ENCODE measurements at regions not wholly inside any gene's neighbourhood (a gene's known extent, or its start where the extent isn't known, plus 50 kb on each side); places are given as distances from the start of the nearest gene placed in this dataset.

DNA sequence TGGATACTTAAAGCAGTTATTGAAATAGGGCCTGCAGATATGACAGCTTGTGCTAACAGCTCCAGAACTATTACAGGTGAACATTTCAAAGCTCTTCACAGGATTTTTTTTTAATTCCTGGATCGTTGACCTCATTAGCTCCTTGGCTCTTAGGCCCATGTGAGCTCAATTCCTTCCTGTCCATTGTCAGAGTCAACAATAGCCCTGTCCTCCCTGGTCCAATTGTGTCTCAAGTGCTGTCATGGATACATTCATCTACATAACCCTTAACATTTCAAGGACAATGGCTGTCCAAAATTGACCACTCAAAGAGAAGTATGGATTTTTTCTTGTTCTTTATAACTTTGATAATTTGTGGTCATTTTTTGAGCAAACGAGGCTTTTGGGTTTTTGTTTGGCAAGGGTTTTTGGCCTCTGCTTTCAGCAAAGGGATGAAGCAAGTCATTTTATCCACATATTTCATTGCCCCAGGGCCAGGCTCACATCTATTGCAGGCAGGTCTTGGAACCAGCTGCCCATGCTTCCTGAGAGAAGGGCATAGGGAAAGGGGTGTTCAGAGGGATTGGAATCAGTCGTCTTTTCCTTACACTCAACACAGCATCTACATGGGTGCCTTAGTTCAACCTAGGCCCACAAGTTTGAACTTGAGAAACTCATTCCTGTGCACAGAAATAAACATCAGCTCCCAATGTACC, 282.1 kb downstream of the TPBG start:
- Histone ChIP-seq H3K27me3 (ENCODE audit: control insufficient read depth, insufficient read depth, low read length) (no peaks in the 10 kb centered on the region), H3K4me3 (ENCODE audit: low read depth, low read length) (no peak overlapping the region), H3K36me3 (ENCODE audit: control insufficient read depth, insufficient read depth, low read length) (no peaks in the 10 kb centered on the region)
- TF ChIP-seq, protein P1, sequence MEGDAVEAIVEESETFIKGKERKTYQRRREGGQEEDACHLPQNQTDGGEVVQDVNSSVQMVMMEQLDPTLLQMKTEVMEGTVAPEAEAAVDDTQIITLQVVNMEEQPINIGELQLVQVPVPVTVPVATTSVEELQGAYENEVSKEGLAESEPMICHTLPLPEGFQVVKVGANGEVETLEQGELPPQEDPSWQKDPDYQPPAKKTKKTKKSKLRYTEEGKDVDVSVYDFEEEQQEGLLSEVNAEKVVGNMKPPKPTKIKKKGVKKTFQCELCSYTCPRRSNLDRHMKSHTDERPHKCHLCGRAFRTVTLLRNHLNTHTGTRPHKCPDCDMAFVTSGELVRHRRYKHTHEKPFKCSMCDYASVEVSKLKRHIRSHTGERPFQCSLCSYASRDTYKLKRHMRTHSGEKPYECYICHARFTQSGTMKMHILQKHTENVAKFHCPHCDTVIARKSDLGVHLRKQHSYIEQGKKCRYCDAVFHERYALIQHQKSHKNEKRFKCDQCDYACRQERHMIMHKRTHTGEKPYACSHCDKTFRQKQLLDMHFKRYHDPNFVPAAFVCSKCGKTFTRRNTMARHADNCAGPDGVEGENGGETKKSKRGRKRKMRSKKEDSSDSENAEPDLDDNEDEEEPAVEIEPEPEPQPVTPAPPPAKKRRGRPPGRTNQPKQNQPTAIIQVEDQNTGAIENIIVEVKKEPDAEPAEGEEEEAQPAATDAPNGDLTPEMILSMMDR (IDR thresholded peaks at IDR 0.05; ENCODE audit: insufficient read depth, low read length, severe bottlenecking): no peak
- FAIRE-seq (no peak), DNase-seq (ENCODE audit: low read depth) (peak; percentile 0)

DNA sequence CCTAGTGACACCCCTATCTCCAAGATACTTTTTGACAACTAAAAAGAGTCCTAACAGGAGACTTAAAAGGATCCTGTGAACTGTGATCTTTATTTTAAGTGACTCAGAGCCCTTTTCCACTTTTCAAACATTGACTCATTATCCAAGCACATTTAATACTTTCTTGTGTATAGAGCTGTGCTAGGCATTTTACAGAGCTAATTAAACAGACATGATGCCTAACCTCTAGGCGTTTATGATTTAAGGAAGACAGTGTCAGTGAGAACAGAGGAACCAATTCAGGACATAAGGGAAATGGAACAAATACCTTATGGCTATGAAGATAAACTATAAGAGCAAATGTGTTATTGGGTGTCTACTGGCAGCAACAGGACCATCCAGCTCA, 282.6 kb downstream of the TPBG start:
- no peak overlapping the region for H3K4me3 ChIP-seq (ENCODE audit: low read depth, low read length)
- FAIRE-seq (no peak), DNase-seq (ENCODE audit: low read depth) (peak; percentile 83)
- TF ChIP-seq, protein P1 (IDR thresholded peaks at IDR 0.05; ENCODE audit: insufficient read depth, low read length, severe bottlenecking): no peak
- no peaks in the 10 kb centered on the region for H3K36me3 ChIP-seq (ENCODE audit: control insufficient read depth, insufficient read depth, low read length)
- H3K27me3 ChIP-seq (ENCODE audit: control insufficient read depth, insufficient read depth, low read length): no peaks in the 10 kb centered on the region

DNA sequence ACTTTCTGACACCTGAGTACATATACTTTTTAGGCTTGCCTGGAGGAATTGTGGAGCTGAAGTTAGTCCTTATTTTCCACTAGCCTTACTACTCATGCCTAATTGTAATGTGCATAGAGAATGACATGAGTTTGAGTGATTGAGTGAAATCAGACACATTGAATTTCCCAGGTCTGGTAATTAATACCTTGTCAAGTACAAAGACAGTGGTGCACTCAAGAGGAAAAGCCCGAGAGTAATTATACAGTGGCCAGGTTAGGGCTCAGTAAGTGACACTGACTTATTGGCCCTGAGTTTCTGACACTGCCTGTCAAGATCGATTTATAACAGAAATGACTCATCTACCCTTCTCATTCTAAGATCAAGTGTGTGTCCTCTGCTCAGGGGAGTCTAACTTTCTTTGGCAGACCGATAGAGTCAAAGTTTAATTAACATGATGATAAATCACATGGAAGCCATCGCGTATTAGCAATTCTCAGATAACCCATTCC, 288.3 kb downstream of the TPBG start:
- no peaks in the 10 kb centered on the region for H3K27me3 ChIP-seq (ENCODE audit: control insufficient read depth, insufficient read depth, low read length)
- H3K4me3 ChIP-seq (ENCODE audit: low read depth, low read length): no peak overlapping the region
- DNase-seq (ENCODE audit: low read depth) (no peak), FAIRE-seq (no peak)
- no peaks in the 10 kb centered on the region for H3K36me3 ChIP-seq (ENCODE audit: control insufficient read depth, insufficient read depth, low read length)
- TF ChIP-seq, protein P1 (IDR thresholded peaks at IDR 0.05; ENCODE audit: insufficient read depth, low read length, severe bottlenecking): no peak

DNA sequence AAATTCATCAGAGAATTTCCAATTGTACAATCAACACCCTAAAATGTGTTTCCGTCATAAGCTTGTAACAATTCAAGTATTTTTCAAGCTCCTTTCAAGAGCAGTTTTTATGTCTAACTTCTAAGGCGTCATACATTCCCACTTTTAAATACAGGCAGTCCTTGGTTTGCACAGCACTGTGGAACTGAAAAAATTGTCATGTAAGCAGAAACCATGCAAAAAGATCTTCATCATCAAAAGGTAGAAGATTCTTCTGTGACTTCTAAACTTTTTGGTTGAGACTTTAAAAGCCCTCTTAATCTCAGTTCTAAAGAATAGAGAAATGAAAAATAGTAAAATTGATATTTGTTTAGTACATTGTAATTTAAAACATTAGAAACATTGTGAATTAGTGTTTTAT, 315.6 kb downstream of the TPBG start:
- TF ChIP-seq, protein P1 (IDR thresholded peaks at IDR 0.05; ENCODE audit: insufficient read depth, low read length, severe bottlenecking): no peak
- no peak overlapping the region for H3K4me3 ChIP-seq (ENCODE audit: low read depth, low read length)
- no peaks in the 10 kb centered on the region for H3K27me3 ChIP-seq (ENCODE audit: control insufficient read depth, insufficient read depth, low read length)
- FAIRE-seq (no peak), DNase-seq (ENCODE audit: low read depth) (no peak)
- H3K36me3 ChIP-seq (ENCODE audit: control insufficient read depth, insufficient read depth, low read length): no peaks in the 10 kb centered on the region

DNA sequence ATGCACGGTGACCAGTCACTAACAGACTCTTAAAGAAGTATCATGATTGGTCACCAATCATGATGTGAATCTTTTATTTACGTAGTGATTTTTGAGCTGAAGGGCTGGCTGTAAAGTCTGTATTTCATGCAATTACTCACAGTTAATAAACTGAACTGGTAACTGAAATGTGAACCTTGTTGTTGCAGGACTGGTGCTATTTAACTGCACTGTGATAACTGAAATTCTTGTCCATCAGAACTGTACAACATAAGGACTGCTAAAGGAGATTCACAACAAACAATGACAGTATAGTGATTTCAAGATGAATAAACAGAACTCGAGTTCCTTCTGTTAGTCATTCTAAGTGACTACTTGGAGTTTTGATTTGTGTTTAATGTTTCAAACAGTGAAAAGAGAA, 316.6 kb downstream of the TPBG start:
- FAIRE-seq: no peak
- TF ChIP-seq, protein P1 (IDR thresholded peaks at IDR 0.05; ENCODE audit: insufficient read depth, low read length, severe bottlenecking): no peak
- H3K4me3 ChIP-seq (ENCODE audit: low read depth, low read length): no peak overlapping the region
- no peaks in the 10 kb centered on the region for H3K27me3 ChIP-seq (ENCODE audit: control insufficient read depth, insufficient read depth, low read length)
- H3K36me3 ChIP-seq (ENCODE audit: control insufficient read depth, insufficient read depth, low read length): no peaks in the 10 kb centered on the region
- DNase-seq (ENCODE audit: low read depth): no peak
